Astrocyte of the cerebellum (primary cell): ENCODE measurements at regions not wholly inside any gene's neighbourhood (a gene's known extent, or its start where the extent isn't known, plus 50 kb on each side); places are given as distances from the start of the nearest gene placed in this dataset.
"Not testable (repeated sequence)": the region's sequence is repeated elsewhere in the genome, so short reads cannot be mapped to it uniquely, and the experiment has no call there.

ENCODE experiments used
- DNase-seq: peaks from one replicate; pipeline ENCODE4 v3.0.0-alpha.2; 2011; ENCODE audit warnings: low read depth
- H3K4me3 ChIP-seq: 2 replicates; pipeline ENCODE4 v1.5.1; 2011; ENCODE audit warnings: mild to moderate bottlenecking, low read depth, low read length, moderate library complexity
- CTCF ChIP-seq: IDR thresholded peaks from 2 replicates; pipeline ENCODE4 v1.5.1; 2012; ENCODE audit warnings: low read length, low read depth, moderate library complexity, mild to moderate bottlenecking; ENCODE audit errors: missing control alignments
- in situ Hi-C: cut with HindIII; loops from 2 replicates; pipeline ENCODE4 v1.10.0; 2017; ENCODE audit warnings: low sequenced_read_pairs

DNA sequence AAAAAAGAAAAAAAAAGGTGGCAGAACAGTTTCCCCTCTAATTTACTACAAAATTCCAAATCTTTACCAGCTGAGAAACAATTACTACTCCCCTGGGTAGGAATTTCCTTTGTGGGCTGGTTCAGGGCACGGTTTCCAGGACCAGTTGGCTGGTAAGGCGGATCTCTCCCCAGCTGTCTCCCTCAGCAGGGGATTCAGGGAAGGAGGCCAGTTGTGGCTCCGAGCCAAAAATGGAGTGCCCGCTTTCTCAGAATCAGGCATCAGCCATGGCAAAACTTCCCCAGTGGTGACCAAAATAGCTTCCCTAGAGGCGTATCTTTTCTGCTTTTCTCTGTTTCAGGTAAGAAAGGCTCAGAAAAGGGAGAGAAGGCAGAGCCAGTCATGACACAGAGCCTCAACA, 91.2 kb downstream of the ZNF22 start:
- no peak for TF ChIP-seq CTCF
- in situ Hi-C loops, result no loop called here
- no peak for DNase-seq
- H3K4me3 ChIP-seq, result no peak overlapping the region

DNA sequence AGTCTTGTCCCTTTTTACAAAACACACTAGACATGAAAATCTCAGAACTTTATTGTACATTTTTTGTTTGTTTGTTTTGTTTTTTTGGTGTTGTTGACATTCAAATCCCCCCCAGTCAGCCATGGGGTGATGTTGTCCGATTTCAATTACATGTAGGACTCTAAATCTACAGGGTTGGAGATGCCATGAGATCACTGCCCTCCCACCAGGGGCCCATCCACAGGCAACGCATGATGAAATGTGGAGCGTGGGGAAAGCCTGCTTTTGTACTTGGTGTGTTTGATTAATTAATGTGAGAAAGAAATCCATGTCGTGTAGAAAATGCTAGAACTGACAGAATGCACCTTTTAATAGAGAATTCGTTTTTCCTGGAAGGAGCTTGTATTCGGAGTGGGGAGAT, 93.2 kb downstream of the ZNF22 start:
- DNase-seq, result no peak
- no peak for TF ChIP-seq CTCF
- no peak overlapping the region for H3K4me3 ChIP-seq
- in situ Hi-C loops, result no loop called here

- TF ChIP-seq CTCF, result no peak
- in situ Hi-C loops, result no loop called here
- no peak for DNase-seq
- H3K4me3 ChIP-seq, result no peak overlapping the region
Measured at GRCh38 chr10:45095286-45095685, 94.6 kb downstream of the ZNF22 start.

DNA sequence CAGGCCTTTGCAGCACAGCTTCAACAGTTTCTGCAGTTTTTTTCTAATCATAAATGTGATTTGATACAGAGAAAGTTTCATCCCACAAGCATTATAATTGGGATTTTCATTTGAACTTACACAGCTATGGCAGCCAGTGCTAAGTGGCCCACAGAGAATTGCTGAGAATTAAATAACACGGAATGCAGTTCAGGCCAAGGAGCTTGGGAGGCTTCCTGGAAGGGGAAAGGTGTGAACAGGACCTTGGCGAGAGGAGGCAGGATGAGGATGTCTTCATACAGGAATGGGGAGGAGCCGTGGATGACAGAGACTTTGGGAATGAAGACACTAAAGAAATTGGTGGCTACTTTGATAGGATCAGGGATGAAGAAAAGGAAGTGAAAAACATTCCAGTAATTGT, 95.3 kb downstream of the ZNF22 start:
- H3K4me3 ChIP-seq, result no peak overlapping the region
- DNase-seq, result no peak
- in situ Hi-C loops, result no loop called here
- no peak for TF ChIP-seq CTCF

DNA sequence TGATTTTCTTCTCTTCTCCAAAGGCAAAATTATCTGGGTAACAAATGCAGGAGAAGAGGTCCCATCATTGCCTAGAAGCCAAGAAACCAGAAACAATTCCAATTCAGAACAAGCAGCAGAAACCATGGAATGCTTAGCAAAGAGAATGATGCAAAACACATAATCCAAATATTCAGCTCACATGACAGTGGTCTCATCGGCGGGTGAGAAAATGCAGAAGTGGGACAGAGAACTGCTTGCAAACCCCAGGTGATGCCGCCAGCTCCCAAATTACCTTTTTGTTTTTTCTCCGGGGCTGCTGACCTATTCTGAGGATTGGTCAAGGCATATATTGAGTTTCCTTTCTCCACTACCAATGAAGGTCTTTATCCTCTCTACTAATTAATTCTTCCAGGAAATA, 99.7 kb downstream of the ZNF22 start:
- in situ Hi-C loops, result no loop called here
- DNase-seq, result no peak
- no peak overlapping the region for H3K4me3 ChIP-seq
- TF ChIP-seq CTCF, result no peak

GRCh38 chr10:45104674-45105073, 104.0 kb downstream of the ZNF22 start:
- TF ChIP-seq CTCF, result no peak
- in situ Hi-C loops, result no loop called here
- no peak for DNase-seq
- no peak overlapping the region for H3K4me3 ChIP-seq

DNA sequence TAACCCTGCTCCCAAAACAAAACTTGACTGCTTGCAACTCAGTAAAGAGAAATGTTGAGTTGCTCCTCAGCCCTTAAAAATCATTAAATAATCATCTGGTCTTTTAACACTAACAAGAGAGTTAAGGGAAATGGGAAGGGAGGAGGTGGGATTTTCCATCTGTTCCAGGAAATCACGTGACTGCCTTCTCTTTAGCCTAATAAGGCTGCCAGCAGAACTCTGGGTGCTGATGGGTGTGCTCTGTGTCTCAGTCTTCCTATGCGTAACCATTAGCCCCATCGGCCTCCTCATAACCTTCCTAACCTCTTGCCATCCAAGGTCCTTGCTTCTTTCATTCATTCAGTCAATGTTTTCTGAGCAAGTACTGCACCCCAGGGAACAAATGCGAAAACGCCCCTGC, 104.6 kb downstream of the ZNF22 start:
- in situ Hi-C loops, DNase-seq: not testable (repeated sequence)

More for the DNA sequence above, 104.6 kb downstream of the ZNF22 start:
- not testable (repeated sequence) for H3K4me3 ChIP-seq
